K562 (cell line): ENCODE measurements at regions not wholly inside any gene's neighbourhood (a gene's known extent, or its start where the extent isn't known, plus 50 kb on each side); places are given as distances from the start of the nearest gene placed in this dataset.

Source experiments
- ATAC-seq: fragments of 200-7000 bp; cut with Tn5 transposase; 3 replicates; pipeline ENCODE4 v1.9.1; 2020; ENCODE audit warnings: moderate library complexity
- BruUV-seq: library from RNA; stranded (reverse); fragments of 400-500 nt; replicated peaks from 2 replicates; lab custom pipeline; 2021; lab: Mats Ljungman, UMichigan
- CTCF ChIA-PET: fragments of 300-600 bp; formaldehyde crosslinking; extraction: SDS; loops from one replicate; lab custom pipeline; 2021; ENCODE audit warnings: low intra/inter-chr PET ratio; lab: Yijun Ruan, JAX
- POLR2A ChIA-PET: fragments of 300-600, 350-650 bp; sonication (Branson Sonifier 250); formaldehyde crosslinking; extraction: SDS; loops from one replicate; lab custom pipeline; 2021; ENCODE audit warnings: antibody characterized with exemption, inconsistent platforms; lab: Yijun Ruan, JAX
- DNase-seq, 4 experiments: peaks; one replicate each; pipeline versions ENCODE4 v3.0.0 to v3.0.0-alpha.2; 2011 to 2018; ENCODE audit warnings: low spot score in 3 of 4, mixed read lengths in 3 of 4; ENCODE audit errors: extremely low read depth in 1 of 4
- FAIRE-seq: peaks from 2 replicates; lab custom pipeline; 2011; peaks lifted over from hg19 to GRCh38; lab: Jason Lieb, UNC
- H2AFZ ChIP-seq: 2 replicates; pipeline ENCODE4 v1.6.0; 2011; ENCODE audit warnings: low read depth, low read length, control low read depth, inconsistent platforms
- H3K27ac ChIP-seq: fragments of 200-600 bp; 3 replicates; pipeline ENCODE4 v1.8.0; 2011; ENCODE audit warnings: low read depth, mild to moderate bottlenecking, control low read depth, inconsistent platforms, low read length, moderate library complexity, mixed read lengths; ENCODE audit errors: extremely low read depth
- H3K27me3 ChIP-seq, 2 experiments: fragments of 300-600 bp in 1 of 2; 2 replicates in 1 of 2; 3 replicates in 1 of 2; pipeline versions ENCODE4 v1.6.0 to v1.8.0; 2011; ENCODE audit warnings: inconsistent platforms in 2 of 2, low read length in 2 of 2, mild to moderate bottlenecking in 1 of 2, mixed read lengths in 1 of 2, moderate library complexity in 1 of 2; ENCODE audit not compliant: control insufficient read depth in 2 of 2, insufficient read depth in 2 of 2
- H3K36me3 ChIP-seq: fragments of 300-600 bp; 3 replicates; pipeline ENCODE4 v1.8.0; 2011; ENCODE audit warnings: mild to moderate bottlenecking, low read length, inconsistent platforms; ENCODE audit not compliant: control insufficient read depth, insufficient read depth
- H3K4me1 ChIP-seq, 2 experiments: fragments of 200-600 bp in 1 of 2; replicated peaks in 1 of 2; 2 replicates in 1 of 2; 3 replicates in 1 of 2; pipeline versions ENCODE4 v1.5.1 to v1.8.0; 2011; ENCODE audit warnings: inconsistent platforms in 2 of 2, low read length in 2 of 2, mild to moderate bottlenecking in 1 of 2, mixed read lengths in 1 of 2, moderate library complexity in 1 of 2; ENCODE audit not compliant: control insufficient read depth in 2 of 2, insufficient read depth in 2 of 2
- H3K4me2 ChIP-seq: 2 replicates; pipeline ENCODE4 v1.6.1; 2011; ENCODE audit warnings: low read length, control low read depth, inconsistent platforms, mixed read lengths; ENCODE audit not compliant: insufficient read depth
- H3K4me3 ChIP-seq: fragments of 200-600 bp; sonication (generic), shearing (Covaris generic); 2 replicates; pipeline ENCODE4 v1.5.1; 2016; ENCODE audit warnings: control low read depth, inconsistent platforms
- H3K79me2 ChIP-seq: fragments of 200-600 bp; 3 replicates; pipeline ENCODE4 v1.8.0; 2011; ENCODE audit warnings: low read length, inconsistent platforms; ENCODE audit not compliant: control insufficient read depth, insufficient read depth
- H3K9ac ChIP-seq, 2 experiments: 2 replicates each; pipeline versions ENCODE4 v1.6.0 to v1.6.1; 2011; ENCODE audit warnings: low read depth in 2 of 2, low read length in 2 of 2, control low read depth in 1 of 2, inconsistent platforms in 1 of 2, mild to moderate bottlenecking in 1 of 2, mixed read lengths in 1 of 2; ENCODE audit not compliant: insufficient read depth in 1 of 2
- H3K9me1 ChIP-seq: one replicate; pipeline ENCODE4 v1.6.0; 2011; ENCODE audit warnings: inconsistent platforms, mild to moderate bottlenecking, low read length, moderate library complexity; ENCODE audit not compliant: control insufficient read depth, insufficient read depth
- H3K9me3 ChIP-seq: replicated peaks from 2 replicates; pipeline ENCODE4 v1.5.1; 2011; ENCODE audit warnings: low read depth, low read length, inconsistent platforms; ENCODE audit not compliant: control insufficient read depth, insufficient read depth
- H4K20me1 ChIP-seq: replicated peaks from 2 replicates; pipeline ENCODE4 v1.6.1; 2011; ENCODE audit warnings: low read length, inconsistent platforms, mixed read lengths; ENCODE audit not compliant: control insufficient read depth, insufficient read depth
- ADNP ChIP-seq: fragments of 200-800 bp; sonication (Bioruptor generic); IDR thresholded peaks from 2 replicates; pipeline ENCODE4 v1.6.1; 2016; ENCODE audit warnings: missing genetic modification characterization, missing compliant biosample characterization
- ATF7 ChIP-seq: fragments of 450-650 bp; IDR thresholded peaks from 2 replicates; pipeline ENCODE4 v1.7.1; 2014; ENCODE audit warnings: mild to moderate bottlenecking, moderate library complexity
- CBX3 ChIP-seq, 2 experiments: IDR thresholded peaks; 1 replicate in 1 of 2; 2 replicates in 1 of 2; pipeline ENCODE4 v1.6.1; 2012; ENCODE audit warnings: inconsistent platforms in 2 of 2, low read length in 2 of 2, borderline replicate concordance in 1 of 2, control low read depth in 1 of 2
- CC2D1A ChIP-seq: fragments of 450-650 bp; IDR thresholded peaks from 2 replicates; pipeline ENCODE4 v1.6.1; 2017; ENCODE audit warnings: mild to moderate bottlenecking
- ELK1 ChIP-seq: sonication (generic); formaldehyde crosslinking; IDR thresholded peaks from 2 replicates; pipeline ENCODE4 v1.8.1; 2022; ENCODE audit warnings: missing genetic modification reagents
- ETS2 ChIP-seq: IDR thresholded peaks from 2 replicates; pipeline ENCODE4 v1.6.1; 2016; ENCODE audit warnings: borderline replicate concordance, missing genetic modification characterization, mild to moderate bottlenecking, moderate library complexity, missing compliant biosample characterization; ENCODE audit not compliant: poor library complexity, severe bottlenecking
- ETV5 ChIP-seq: sonication (generic); formaldehyde crosslinking; IDR thresholded peaks from 2 replicates; pipeline ENCODE4 v1.4.0; 2020; ENCODE audit warnings: low read depth, mild to moderate bottlenecking, missing genetic modification reagents
- HSF4 ChIP-seq: fragments of 250-450 bp; sonication (Bioruptor Pico); IDR thresholded peaks from 2 replicates; pipeline ENCODE4 v2.1.2; 2022; ENCODE audit warnings: mild to moderate bottlenecking, moderate library complexity, borderline replicate concordance
- MIER1 ChIP-seq: fragments of 450-650 bp; IDR thresholded peaks from 2 replicates; pipeline ENCODE4 v1.6.1; 2016; ENCODE audit warnings: antibody characterized with exemption, mild to moderate bottlenecking, low read depth
- POLR3A ChIP-seq: IDR thresholded peaks from 2 replicates; pipeline ENCODE4 v1.6.1; 2011; ENCODE audit warnings: borderline replicate concordance, mild to moderate bottlenecking, moderate library complexity; ENCODE audit not compliant: insufficient read length, insufficient read depth; ENCODE audit errors: extremely low read depth
- RCOR1 ChIP-seq, 2 experiments: IDR thresholded peaks; 2 replicates each; pipeline ENCODE4 v1.6.1; 2012; ENCODE audit warnings: low read depth in 2 of 2, low read length in 2 of 2, borderline replicate concordance in 1 of 2, improper control_type of control experiment in 1 of 2
- SIN3A ChIP-seq, 2 experiments: fragments of 150-350 bp in 1 of 2; IDR thresholded peaks; 2 replicates each; pipeline ENCODE4 v1.6.1; 2011 to 2016; ENCODE audit warnings: borderline replicate concordance in 2 of 2, low read depth in 2 of 2, low read length in 2 of 2, mild to moderate bottlenecking in 2 of 2, moderate library complexity in 2 of 2; ENCODE audit not compliant: control insufficient read depth in 1 of 2
- SRSF3 ChIP-seq: fragments of 200-400 bp; formaldehyde crosslinking; IDR thresholded peaks from 2 replicates; pipeline ENCODE4 v1.6.1; 2016; ENCODE audit warnings: mild to moderate bottlenecking, low read length, moderate library complexity; ENCODE audit not compliant: insufficient read depth
- STAG1 ChIP-seq: sonication (generic); formaldehyde crosslinking; IDR thresholded peaks from 2 replicates; pipeline ENCODE4 v1.5.0; 2020; ENCODE audit warnings: missing genetic modification reagents, borderline replicate concordance
- STAT5A ChIP-seq: IDR thresholded peaks from 2 replicates; pipeline ENCODE4 v1.6.1; 2012; ENCODE audit warnings: low read length, inconsistent platforms, borderline replicate concordance
- TAF1 ChIP-seq: IDR thresholded peaks from 2 replicates; pipeline ENCODE4 v1.6.1; 2011; ENCODE audit warnings: mild to moderate bottlenecking, low read length, moderate library complexity; ENCODE audit not compliant: insufficient read depth, control insufficient read depth, severe bottlenecking; ENCODE audit errors: extremely low read depth
- TRIM28 ChIP-seq: fragments of 450-650 bp; IDR thresholded peaks from 2 replicates; pipeline ENCODE4 v1.6.1; 2017
- ZNF24 ChIP-seq: fragments of 450-650 bp; IDR thresholded peaks from 2 replicates; pipeline ENCODE4 v1.6.1; 2016
- ZNF347 ChIP-seq: fragments of 450-650 bp; formaldehyde crosslinking; IDR thresholded peaks from 2 replicates; pipeline ENCODE4 v1.4.0; 2020; ENCODE audit warnings: low read depth, mild to moderate bottlenecking, moderate library complexity
- ZNF696 ChIP-seq: fragments of 250-450 bp; sonication (Bioruptor Pico); conservative IDR thresholded peaks from 2 replicates; pipeline ENCODE4 v1.4.0; 2020; ENCODE audit warnings: mild to moderate bottlenecking, moderate library complexity
- WGBS: fragments of 100-300 bp; shearing (Covaris generic); methylation state at CpG from one replicate; pipeline ENCODE4 v1.1.6; 2016; ENCODE audit warnings: low coverage, mixed read lengths; ENCODE audit not compliant: insufficient coverage; ENCODE audit errors: missing lambda C conversion rate; 5-methylcytosine and 5-hydroxymethylcytosine counted together
- in situ Hi-C: fragments of 300-500 bp; cut with MboI; formaldehyde crosslinking; loops from 4 replicates; pipeline ENCODE4 v1.15.0; 2018; ENCODE audit warnings: inconsistent platforms, mixed read lengths
- intact Hi-C: fragments of 100-400 bp; cut with micrococcal nuclease; formaldehyde crosslinking; loops from 2 replicates; pipeline ENCODE4 v1.14.2; 2022

DNA sequence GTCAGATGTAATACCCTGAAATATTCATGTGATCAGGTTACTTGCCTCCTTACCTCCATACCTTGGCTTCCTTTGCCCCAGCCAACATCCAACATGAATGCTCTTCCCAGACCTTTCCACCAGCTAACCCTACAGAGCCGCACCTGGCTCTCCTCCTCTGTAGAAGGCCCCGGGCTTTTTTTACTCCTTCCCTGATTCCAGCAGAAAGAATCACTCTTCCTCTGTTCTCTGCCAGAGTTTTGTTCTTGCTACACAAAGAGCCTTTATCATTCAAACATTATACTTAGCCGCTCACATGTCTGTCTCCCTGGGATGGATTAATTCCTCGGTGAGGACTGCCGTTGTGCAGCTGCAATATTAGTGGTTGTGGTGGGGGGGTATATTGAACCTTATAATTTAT lies 116.8 kb upstream of the GRAMD1B start (continued):
- no peak for TF ChIP-seq CBX3 (IDR thresholded peaks at IDR 0.05; ENCODE audit: borderline replicate concordance in 1 of 2, low read length in 2 of 2)
- TF ChIP-seq ADNP (tag), result no peak
- TF ChIP-seq MIER1, result no peak

DNA sequence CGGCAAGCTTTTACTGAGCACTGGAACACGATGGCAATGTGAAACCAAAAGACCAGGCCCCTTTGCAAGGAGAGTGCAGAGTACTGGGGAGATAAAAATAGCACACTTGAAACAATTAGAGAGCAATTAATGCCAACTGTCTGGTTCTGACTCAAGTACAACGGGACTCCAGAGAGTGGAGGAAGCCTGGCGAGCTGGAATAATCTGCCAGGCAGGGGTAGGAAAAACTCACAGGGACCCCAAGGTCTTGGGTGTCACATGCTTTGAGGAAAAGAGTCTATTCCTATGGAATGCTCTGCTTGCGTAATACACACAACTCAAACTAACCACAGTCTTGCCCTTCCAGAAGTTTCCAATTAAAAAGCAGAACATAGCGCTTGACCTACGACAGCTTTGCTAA lies 113.0 kb upstream of the CLMP start:
- 0% methylated on average over 7 of the region's 7 CpGs for WGBS
- no peak overlapping the region for H3K9ac ChIP-seq
- no peak overlapping the region for H2AFZ ChIP-seq
- POLR2A ChIA-PET, result no interaction called here
- no peak for FAIRE-seq
- no peaks in the 10 kb centered on the region for H3K36me3 ChIP-seq
- no peak overlapping the region for H3K4me2 ChIP-seq
- BruUV-seq, result no TSS peak
- H3K79me2 ChIP-seq, result no peaks in the 10 kb centered on the region
- H3K4me3 ChIP-seq, result no peak overlapping the region
- no peaks in the 10 kb centered on the region for H3K4me1 ChIP-seq
- H3K9me3 ChIP-seq, result no peaks in the 10 kb centered on the region
- peaks cover 0 to 12% of the 10 kb centered on the region in 2 experiments; a peak in 1 of 5 replicates for H3K27me3 ChIP-seq
- DNase-seq, result no peak
- no peaks in the 10 kb centered on the region for H4K20me1 ChIP-seq
- CTCF ChIA-PET, result no interaction called here
- in situ Hi-C loops, result loop anchor here (10.0 kb wide), 1 partner anchor 167 kb away; no protein-coding TSS in a partner anchor
- H3K9me1 ChIP-seq, result no peaks in the 10 kb centered on the region
- ATAC-seq, result no peak
- no peak overlapping the region for H3K27ac ChIP-seq
- intact Hi-C loops, result no loop called here
- TF ChIP-seq ZNF24, result no peak
- TF ChIP-seq TRIM28, result no peak
- TF ChIP-seq STAG1 (CRISPR knock-in tag), result no peak
- TF ChIP-seq ELK1, result no peak
- no peak for TF ChIP-seq CC2D1A
- no peak for TF ChIP-seq ATF7
- TF ChIP-seq SIN3A (IDR thresholded peaks at IDR 0.05; ENCODE audit: borderline replicate concordance in 2 of 2, control insufficient read depth in 1 of 2, low read depth in 2 of 2, low read length in 2 of 2), result no peak
- TF ChIP-seq TAF1, result no peak
- no peak for TF ChIP-seq ZNF696
- TF ChIP-seq STAT5A, result no peak
- no peak for TF ChIP-seq POLR3A
- TF ChIP-seq RCOR1 (IDR thresholded peaks at IDR 0.05; ENCODE audit: borderline replicate concordance in 1 of 2, low read depth in 2 of 2, low read length in 2 of 2), result no peak
- no peak for TF ChIP-seq SRSF3
- TF ChIP-seq HSF4 (CRISPR knock-in tag), result no peak
- no peak for TF ChIP-seq ZNF347 (CRISPR knock-in tag)
- no peak for TF ChIP-seq ETV5 (CRISPR knock-in tag)
- TF ChIP-seq ETS2 (tag), result no peak
